GM21367 (cell line): ENCODE measurements at regions not wholly inside any gene's neighbourhood (a gene's known extent, or its start where the extent isn't known, plus 50 kb on each side); places are given as distances from the start of the nearest gene placed in this dataset.
A peak's percentile ranks its signal among the peaks of the same experiment; 100 is the strongest.
"Not testable (repeated sequence)": the region's sequence is repeated elsewhere in the genome, so short reads cannot be mapped to it uniquely, and the experiment has no call there.

Experiments
- ATAC-seq: cut with Tn5 transposase; IDR thresholded peaks from one replicate; pipeline ENCODE4 v1.9.1; 2021; ENCODE audit not compliant: unreplicated experiment

- ATAC-seq: no peak
These were observed 997.6 kb upstream of the CITED2 start for GRCh38 chr6:140372064-140372463.

- no peak for ATAC-seq
These were observed 996.8 kb upstream of the CITED2 start for GRCh38 chr6:140370976-140371870.

- no peak for ATAC-seq
These were observed 996.0 kb upstream of the CITED2 start for GRCh38 chr6:140370441-140370840.

DNA sequence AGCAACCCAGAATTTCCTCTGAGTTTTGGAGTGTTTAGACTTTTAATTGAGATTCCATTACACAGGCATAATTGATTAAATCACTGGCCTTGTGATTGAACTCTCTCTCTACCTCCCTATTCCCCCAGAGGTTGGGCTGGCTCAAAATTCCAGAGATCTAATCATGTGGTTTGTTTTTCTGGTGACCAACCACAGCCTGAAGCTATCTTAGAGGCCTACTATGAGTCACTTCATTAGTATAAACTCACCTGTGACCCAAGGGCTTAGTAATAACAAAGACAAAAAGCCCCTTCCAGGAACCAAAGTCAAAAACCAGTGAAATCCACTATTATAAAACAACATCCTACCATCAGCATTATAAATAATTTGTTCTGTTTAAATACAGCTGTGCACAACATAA lies 992.5 kb upstream of the CITED2 start:
- ATAC-seq: no peak

- ATAC-seq: no peak
These were observed 990.5 kb upstream of the CITED2 start for GRCh38 chr6:140364916-140365315.

DNA sequence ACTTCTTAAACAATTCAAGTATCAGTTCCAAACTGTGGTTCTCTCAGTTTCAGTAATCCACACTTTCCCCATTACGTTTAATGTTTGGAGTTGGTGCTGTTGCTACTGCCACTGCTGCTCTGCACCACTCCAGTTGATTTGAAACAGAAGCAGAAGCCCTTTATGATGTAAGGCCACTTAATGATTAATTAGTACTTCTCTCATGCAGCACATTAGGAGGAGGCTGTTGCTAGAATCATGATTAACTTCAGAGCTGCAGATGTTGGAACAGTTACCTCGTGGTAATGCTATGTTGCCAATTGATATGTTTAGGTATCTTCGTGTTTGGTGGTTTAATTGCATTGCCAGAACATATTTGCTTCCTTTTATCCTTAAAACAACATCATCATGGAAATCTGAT lies 986.2 kb upstream of the CITED2 start:
- no peak for ATAC-seq

- no peak for ATAC-seq
These were observed 981.0 kb upstream of the CITED2 start for GRCh38 chr6:140355476-140355875.

DNA sequence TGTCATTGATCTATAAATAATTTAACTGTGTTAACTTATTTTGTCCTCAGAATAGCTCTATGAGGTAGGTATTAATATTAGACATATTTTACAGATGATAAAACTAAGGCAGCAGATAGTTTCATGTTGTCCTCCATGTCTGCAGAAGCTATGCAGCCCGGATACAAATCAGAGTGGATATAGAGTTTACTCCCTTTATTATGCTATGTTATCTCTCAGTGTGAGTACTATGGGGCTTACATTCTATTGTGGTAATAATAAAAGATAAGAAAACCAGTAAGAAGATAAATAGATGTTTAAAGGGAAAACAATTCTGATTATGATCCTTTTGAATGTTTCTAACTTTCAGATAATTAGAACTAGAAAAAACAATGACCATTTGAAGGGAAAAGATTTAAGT lies 979.8 kb upstream of the CITED2 start:
- ATAC-seq: no peak

DNA sequence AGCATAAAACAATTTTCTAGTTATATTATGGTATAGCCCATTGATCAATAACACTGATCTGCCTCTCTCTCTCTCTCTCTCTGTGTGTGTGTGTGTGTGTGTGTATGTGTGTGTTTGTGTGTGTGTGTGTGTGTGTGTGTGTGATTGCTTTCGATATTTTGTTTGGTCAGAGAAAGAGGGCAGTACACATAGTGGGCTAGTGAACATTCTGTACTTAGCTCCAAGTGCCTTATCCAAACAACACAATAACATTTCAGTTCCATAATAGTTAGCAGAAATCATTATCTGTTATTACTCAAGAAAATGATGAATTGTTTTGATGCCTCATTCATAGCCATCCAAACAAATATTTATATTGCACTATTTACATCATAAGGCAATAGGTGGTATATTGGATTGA lies 979.1 kb upstream of the CITED2 start:
- ATAC-seq: no peak

DNA sequence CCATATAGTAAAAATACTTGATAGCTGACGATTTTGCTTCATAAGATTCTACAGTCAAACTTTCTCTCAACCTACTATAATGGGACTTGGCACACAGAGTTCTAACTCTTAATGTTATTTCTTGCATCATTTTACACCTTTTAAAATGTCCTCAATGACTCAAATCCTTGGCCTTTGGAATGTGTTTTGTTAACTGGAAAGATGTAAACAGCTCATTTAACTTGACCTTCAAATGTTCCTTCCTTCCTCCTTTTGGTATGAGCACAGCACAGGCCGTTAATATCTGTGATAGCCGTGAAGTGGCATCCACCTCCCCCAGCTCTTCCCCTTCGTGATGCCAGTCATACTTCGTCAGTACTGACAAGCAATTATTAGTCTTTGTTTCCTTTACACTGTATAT lies 972.0 kb upstream of the CITED2 start:
- no peak for ATAC-seq

DNA sequence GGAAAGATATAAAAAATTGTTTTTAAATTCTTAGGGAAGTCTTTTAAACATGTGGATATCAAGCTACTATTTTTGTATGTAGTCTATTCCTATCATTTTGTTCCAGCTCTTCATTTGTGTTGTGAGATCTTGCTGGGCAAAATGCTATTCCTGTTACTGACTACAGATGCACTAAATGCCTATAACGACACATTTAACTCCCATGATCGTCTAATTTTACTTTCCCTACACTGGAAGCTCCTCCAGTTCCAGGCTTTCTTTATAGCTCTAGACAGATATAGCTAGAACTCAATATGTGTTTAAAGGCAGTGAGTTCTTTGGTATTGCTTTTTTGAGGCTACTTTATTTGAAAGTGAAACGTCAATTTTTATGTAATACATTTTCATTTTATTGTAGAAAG lies 971.5 kb upstream of the CITED2 start:
- ATAC-seq: no peak

DNA sequence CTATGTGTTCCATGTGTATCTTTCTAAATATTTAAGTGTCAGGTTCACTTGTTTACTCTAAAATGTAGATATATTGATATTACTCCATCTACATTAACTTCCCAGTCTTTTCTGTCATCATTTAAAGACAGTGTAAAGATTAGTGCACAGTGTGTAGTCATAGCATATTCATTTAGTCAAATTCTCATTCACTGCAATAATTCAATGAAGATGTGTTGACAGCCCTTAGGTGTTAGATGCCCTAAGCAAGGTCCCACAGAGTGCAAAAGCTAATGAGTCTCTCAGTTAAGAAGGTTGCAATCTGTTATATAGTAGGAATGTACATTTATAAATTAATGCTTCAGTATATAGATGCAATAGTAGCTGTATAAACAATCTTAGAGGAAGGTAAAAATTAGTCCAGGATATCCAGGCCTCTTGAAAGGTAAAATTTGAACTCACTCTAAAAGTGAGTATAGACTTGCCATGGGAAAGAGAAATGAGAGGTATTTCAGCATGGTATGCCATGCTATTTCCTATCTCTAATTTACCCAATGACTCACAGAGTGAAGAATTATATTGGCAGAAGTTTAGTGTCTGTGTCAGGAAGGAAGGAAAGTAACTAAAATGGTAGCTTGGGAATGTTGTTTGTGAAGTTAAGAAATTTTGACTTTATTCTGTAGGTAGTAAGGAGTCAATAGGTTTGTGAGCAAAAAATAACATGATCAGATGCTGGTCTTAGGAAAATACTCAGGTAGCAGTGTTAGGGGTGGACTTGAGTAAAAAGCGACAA lies 969.9 kb upstream of the CITED2 start:
- ATAC-seq: no peak

GRCh38 chr6:140343128-140343527 lies 968.7 kb upstream of the CITED2 start:
- ATAC-seq: no peak

DNA sequence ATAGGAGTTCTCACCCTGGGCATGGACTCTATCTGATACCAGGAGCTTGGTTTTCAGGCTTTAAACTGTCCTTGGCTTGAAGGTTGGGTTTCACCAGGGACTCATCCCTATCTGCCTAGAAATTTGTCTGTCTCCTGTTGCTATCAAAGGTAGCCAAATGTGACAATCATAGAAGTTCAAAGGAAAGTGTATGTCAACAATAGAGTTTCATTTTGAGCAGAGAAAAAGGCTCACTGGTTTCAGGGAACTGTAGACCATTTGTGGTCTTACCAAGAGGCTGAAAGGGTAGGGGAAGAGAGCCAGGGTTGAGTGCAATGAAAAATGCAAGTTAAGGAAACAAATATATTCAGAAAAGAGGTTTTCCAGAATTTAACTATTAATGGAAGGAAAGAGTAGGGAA lies 966.8 kb upstream of the CITED2 start:
- no peak for ATAC-seq

DNA sequence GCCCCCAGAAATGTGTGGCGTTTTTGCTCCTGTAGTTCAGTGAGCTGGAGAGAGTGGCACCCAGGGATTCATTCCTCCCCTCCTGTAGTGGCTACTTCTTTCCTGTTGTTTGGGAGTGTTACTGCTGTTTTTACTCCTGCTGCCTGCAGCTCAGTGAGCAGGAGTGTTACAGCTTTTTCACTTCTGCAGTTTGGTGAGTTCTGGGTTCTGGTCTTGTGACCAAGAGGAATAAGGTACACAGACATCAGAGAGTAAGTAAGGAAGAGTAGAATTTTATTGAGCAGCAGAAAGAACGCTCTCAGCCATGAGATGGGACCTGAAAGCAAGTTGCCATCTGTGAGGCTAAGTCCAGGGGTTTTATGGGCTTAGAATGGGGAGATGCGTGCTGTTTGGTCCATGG lies 966.3 kb upstream of the CITED2 start:
- no peak for ATAC-seq

GRCh38 chr6:140339084-140339483 lies 964.6 kb upstream of the CITED2 start:
- not testable (repeated sequence) for ATAC-seq

GRCh38 chr6:140321891-140322290 lies 947.4 kb upstream of the CITED2 start:
- ATAC-seq: no peak

GRCh38 chr6:140320081-140321080 lies 945.9 kb upstream of the CITED2 start:
- ATAC-seq: no peak

DNA sequence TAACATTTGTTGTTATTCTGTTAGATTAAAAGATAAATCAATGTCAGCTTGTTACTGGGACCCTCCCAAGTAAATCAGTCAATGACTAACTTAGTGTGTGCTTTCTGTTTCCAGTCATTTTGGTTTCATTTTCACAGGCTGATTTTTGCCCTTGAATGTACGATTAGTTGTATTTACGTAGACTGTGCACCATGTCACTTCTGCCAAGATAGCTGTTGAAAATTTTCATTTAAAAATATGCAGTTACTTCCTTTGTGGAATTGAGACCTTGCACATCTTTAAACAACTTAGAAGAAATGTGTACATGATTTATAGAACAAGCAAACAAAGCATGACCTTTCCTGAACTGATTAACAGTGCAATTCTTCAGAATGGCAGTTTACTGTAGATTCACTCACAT lies 944.8 kb upstream of the CITED2 start:
- peak; percentile 82 for ATAC-seq

- no peak for ATAC-seq
These were observed 944.0 kb upstream of the CITED2 start for GRCh38 chr6:140318408-140318807.

GRCh38 chr6:140317950-140318349 lies 943.5 kb upstream of the CITED2 start:
- ATAC-seq: no peak
